BE2C (cell line): ENCODE measurements at regions not wholly inside any gene's neighbourhood (a gene's known extent, or its start where the extent isn't known, plus 50 kb on each side); places are given as distances from the start of the nearest gene placed in this dataset.
"Not testable (repeated sequence)": the region's sequence is repeated elsewhere in the genome, so short reads cannot be mapped to it uniquely, and the experiment has no call there.

Source experiments
- DNase-seq: peaks from one replicate; pipeline ENCODE4 v3.0.0-alpha.2; 2020
- H3K27me3 ChIP-seq: fragments of 250-450 bp; sonication (Bioruptor Pico); 2 replicates; pipeline ENCODE4 v1.5.1; 2020; ENCODE audit warnings: mild to moderate bottlenecking
- H3K36me3 ChIP-seq: fragments of 250-450 bp; sonication (Bioruptor Pico); 2 replicates; pipeline ENCODE4 v1.5.1; 2020; ENCODE audit warnings: mild to moderate bottlenecking
- H3K4me1 ChIP-seq: fragments of 250-450 bp; sonication (Bioruptor Pico); 2 replicates; pipeline ENCODE4 v1.5.1; 2020
- H3K4me3 ChIP-seq: 2 replicates; pipeline ENCODE4 v1.5.1; 2011; ENCODE audit warnings: low read depth, low read length
- H3K9me3 ChIP-seq: fragments of 250-450 bp; sonication (Bioruptor Pico); 2 replicates; pipeline ENCODE4 v1.5.1; 2020
- CTCF ChIP-seq: IDR thresholded peaks from 2 replicates; pipeline ENCODE4 v1.5.1; 2012; ENCODE audit warnings: mild to moderate bottlenecking, low read depth, low read length

GRCh38 chr14:104305511-104306449 lies 167.4 kb downstream of the KIF26A start:
- no peak for TF ChIP-seq CTCF
- Histone ChIP-seq H3K4me3 (no peak overlapping the region), H3K9me3 (no peaks in the 10 kb centered on the region), H3K4me1 (peaks cover 11% of the 10 kb centered on the region), H3K36me3 (no peaks in the 10 kb centered on the region), H3K27me3 (no peaks in the 10 kb centered on the region)
- no peak for DNase-seq

GRCh38 chr14:104306450-104307040 lies 168.2 kb downstream of the KIF26A start:
- peaks cover 9% of the 10 kb centered on the region for H3K4me1 ChIP-seq
- no peaks in the 10 kb centered on the region for H3K27me3 ChIP-seq
- H3K9me3 ChIP-seq, result peaks cover 3% of the 10 kb centered on the region; the same call in 1 of the 2 replicates
- no peak for DNase-seq
- H3K4me3 ChIP-seq, result no peak overlapping the region
- no peak for TF ChIP-seq CTCF
- H3K36me3 ChIP-seq, result no peaks in the 10 kb centered on the region

- Histone ChIP-seq H3K9me3 (peaks cover 3% of the 10 kb centered on the region; the same call in 1 of the 2 replicates), H3K4me1 (peaks cover 6% of the 10 kb centered on the region; the same call in 1 of the 2 replicates), H3K4me3 (no peak overlapping the region), H3K36me3 (no peaks in the 10 kb centered on the region), H3K27me3 (no peaks in the 10 kb centered on the region)
- no peak for DNase-seq
- TF ChIP-seq CTCF, result no peak
Measured at GRCh38 chr14:104307246-104307626, 168.8 kb downstream of the KIF26A start.

- peak; percentile 3 for DNase-seq
- no peak for TF ChIP-seq CTCF
- no peaks in the 10 kb centered on the region for H3K27me3 ChIP-seq
- H3K4me3 ChIP-seq, result no peak overlapping the region
- H3K4me1 ChIP-seq, result peaks cover 6% of the 10 kb centered on the region; the same call in 1 of the 2 replicates
- no peaks in the 10 kb centered on the region for H3K36me3 ChIP-seq
- peaks cover 3% of the 10 kb centered on the region; the same call in 1 of the 2 replicates for H3K9me3 ChIP-seq
Measured at GRCh38 chr14:104307627-104308401, 169.4 kb downstream of the KIF26A start.

GRCh38 chr14:104308534-104308933 lies 170.1 kb downstream of the KIF26A start:
- not testable (repeated sequence) for H3K27me3 ChIP-seq, H3K4me1 ChIP-seq, H3K4me3 ChIP-seq, H3K9me3 ChIP-seq, H3K36me3 ChIP-seq, DNase-seq

- TF ChIP-seq CTCF, result no peak
- DNase-seq, result no peak
- H3K9me3 ChIP-seq, result peaks cover 3% of the 10 kb centered on the region; the same call in 1 of the 2 replicates
- H3K4me1 ChIP-seq, result peaks cover 6% of the 10 kb centered on the region; the same call in 1 of the 2 replicates
- H3K27me3 ChIP-seq, result no peaks in the 10 kb centered on the region
- no peak overlapping the region for H3K4me3 ChIP-seq
- H3K36me3 ChIP-seq, result no peaks in the 10 kb centered on the region
Measured at GRCh38 chr14:104309657-104310369, 171.4 kb downstream of the KIF26A start.
